Hepatocyte (in vitro differentiated cells): ENCODE measurements at regions not wholly inside any gene's neighbourhood (a gene's known extent, or its start where the extent isn't known, plus 50 kb on each side); places are given as distances from the start of the nearest gene placed in this dataset.

Experiments used
- EZH2 ChIP-seq: fragments of 200-600 bp; sonication (generic); IDR thresholded peaks from 2 replicates; pipeline ENCODE4 v1.6.1; 2016; ENCODE audit warnings: antibody characterized with exemption, mild to moderate bottlenecking, borderline replicate concordance
- TF ChIP-seq, protein P1 (sequence below): fragments of 200-600 bp; sonication (generic); IDR thresholded peaks from 2 replicates; pipeline ENCODE4 v1.5.1; 2016; ENCODE audit warnings: antibody characterized with exemption, mild to moderate bottlenecking; ENCODE audit not compliant: poor library complexity

DNA sequence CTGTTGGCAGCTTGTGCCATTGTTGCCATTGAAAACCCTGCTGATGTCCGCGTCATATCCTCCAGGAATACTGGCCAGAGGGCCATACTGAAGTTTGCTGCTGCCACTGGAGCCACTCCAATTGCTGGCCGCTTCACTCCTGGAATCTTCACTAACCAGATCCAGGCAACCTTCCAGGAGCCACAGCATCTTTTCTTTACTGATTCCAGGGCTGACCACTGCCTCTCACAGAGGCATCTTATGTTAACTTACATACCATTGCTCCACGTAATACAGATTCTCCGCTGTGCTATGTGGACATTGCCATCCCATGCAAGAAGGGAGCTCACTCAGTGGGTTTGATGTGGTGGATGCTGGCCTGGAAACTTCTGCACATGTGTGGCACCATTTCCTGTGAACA is 221.8 kb upstream of the FAM83B start:
- TF ChIP-seq, protein P1, sequence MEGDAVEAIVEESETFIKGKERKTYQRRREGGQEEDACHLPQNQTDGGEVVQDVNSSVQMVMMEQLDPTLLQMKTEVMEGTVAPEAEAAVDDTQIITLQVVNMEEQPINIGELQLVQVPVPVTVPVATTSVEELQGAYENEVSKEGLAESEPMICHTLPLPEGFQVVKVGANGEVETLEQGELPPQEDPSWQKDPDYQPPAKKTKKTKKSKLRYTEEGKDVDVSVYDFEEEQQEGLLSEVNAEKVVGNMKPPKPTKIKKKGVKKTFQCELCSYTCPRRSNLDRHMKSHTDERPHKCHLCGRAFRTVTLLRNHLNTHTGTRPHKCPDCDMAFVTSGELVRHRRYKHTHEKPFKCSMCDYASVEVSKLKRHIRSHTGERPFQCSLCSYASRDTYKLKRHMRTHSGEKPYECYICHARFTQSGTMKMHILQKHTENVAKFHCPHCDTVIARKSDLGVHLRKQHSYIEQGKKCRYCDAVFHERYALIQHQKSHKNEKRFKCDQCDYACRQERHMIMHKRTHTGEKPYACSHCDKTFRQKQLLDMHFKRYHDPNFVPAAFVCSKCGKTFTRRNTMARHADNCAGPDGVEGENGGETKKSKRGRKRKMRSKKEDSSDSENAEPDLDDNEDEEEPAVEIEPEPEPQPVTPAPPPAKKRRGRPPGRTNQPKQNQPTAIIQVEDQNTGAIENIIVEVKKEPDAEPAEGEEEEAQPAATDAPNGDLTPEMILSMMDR = no peak
- TF ChIP-seq EZH2 = no peak
